IMR-90 (cell line): ENCODE measurements at regions not wholly inside any gene's neighbourhood (a gene's known extent, or its start where the extent isn't known, plus 50 kb on each side); places are given as distances from the start of the nearest gene placed in this dataset.

ENCODE experiments used
- ATAC-seq: fragments of 200-7000 bp; cut with Tn5 transposase; 2 replicates; pipeline ENCODE4 v1.9.1; 2020; ENCODE audit warnings: low read depth, mild to moderate bottlenecking, moderate library complexity
- BruUV-seq: library from RNA; stranded (reverse); fragments of 400-500 nt; replicated peaks from 2 replicates; lab custom pipeline; 2021; lab: Mats Ljungman, UMichigan
- CTCF ChIA-PET: fragments of 300-600 bp; formaldehyde crosslinking; extraction: SDS; loops from one replicate; lab custom pipeline; 2021; ENCODE audit warnings: antibody characterized with exemption; lab: Yijun Ruan, JAX
- POLR2A ChIA-PET: fragments of 300-600 bp; sonication (Branson Sonifier 250); formaldehyde crosslinking; loops from one replicate; lab custom pipeline; 2022; ENCODE audit warnings: antibody characterized with exemption; ENCODE audit not compliant: unreplicated experiment; lab: Charles Lee
- DNase-seq: peaks from one replicate; pipeline ENCODE4 v3.0.0; 2013
- H2AFZ ChIP-seq: replicated peaks from 2 replicates; pipeline ENCODE3; 2013; ENCODE audit warnings: low read length, mild to moderate bottlenecking; ENCODE audit not compliant: poor library complexity
- H2AK5ac ChIP-seq: 2 replicates; pipeline ENCODE4 v1.6.1; 2013; ENCODE audit warnings: low read depth, low read length, inconsistent platforms
- H2AK9ac ChIP-seq: replicated peaks from 2 replicates; pipeline ENCODE3; 2013; ENCODE audit warnings: mild to moderate bottlenecking, low read depth, low read length, moderate library complexity; ENCODE audit not compliant: poor library complexity
- H2BK120ac ChIP-seq: 2 replicates; pipeline ENCODE4 v1.6.1; 2013; ENCODE audit warnings: low read depth, low read length, inconsistent platforms
- H2BK15ac ChIP-seq: 3 replicates; pipeline ENCODE4 v1.6.1; 2013; ENCODE audit warnings: low read depth, low read length, inconsistent platforms
- H2BK20ac ChIP-seq: 2 replicates; pipeline ENCODE4 v1.6.1; 2013; ENCODE audit warnings: low read depth, mild to moderate bottlenecking, inconsistent platforms, low read length, moderate library complexity
- H2BK5ac ChIP-seq: 2 replicates; pipeline ENCODE4 v1.6.1; 2013; ENCODE audit warnings: mild to moderate bottlenecking, low read depth, low read length, inconsistent platforms; ENCODE audit not compliant: poor library complexity, severe bottlenecking
- H3K14ac ChIP-seq: replicated peaks from 2 replicates; pipeline ENCODE4 v1.6.1; 2013; ENCODE audit warnings: low read depth, low read length, inconsistent platforms
- H3K18ac ChIP-seq: 2 replicates; pipeline ENCODE4 v1.6.1; 2013; ENCODE audit warnings: low read depth, low read length, control low read depth
- H3K23ac ChIP-seq: 2 replicates; pipeline ENCODE4 v1.6.1; 2013; ENCODE audit warnings: low read depth, low read length, inconsistent platforms
- H3K27ac ChIP-seq: 2 replicates; pipeline ENCODE4 v1.5.1; 2013; ENCODE audit warnings: mild to moderate bottlenecking, control low read depth, low read length; ENCODE audit not compliant: insufficient read depth
- H3K27me3 ChIP-seq: 2 replicates; pipeline ENCODE4 v1.6.1; 2013; ENCODE audit warnings: low read length; ENCODE audit not compliant: control insufficient read depth, insufficient read depth
- H3K36me3 ChIP-seq: 2 replicates; pipeline ENCODE4 v1.6.1; 2013; ENCODE audit warnings: low read length, mixed read lengths; ENCODE audit not compliant: control insufficient read depth, insufficient read depth
- H3K4ac ChIP-seq: 2 replicates; pipeline ENCODE4 v1.6.1; 2013; ENCODE audit warnings: low read depth, low read length, inconsistent platforms
- H3K4me1 ChIP-seq: 2 replicates; pipeline ENCODE4 v1.6.1; 2013; ENCODE audit warnings: low read length, mixed read lengths; ENCODE audit not compliant: control insufficient read depth, insufficient read depth
- H3K4me2 ChIP-seq: 2 replicates; pipeline ENCODE4 v1.6.1; 2013; ENCODE audit warnings: low read depth, mild to moderate bottlenecking, control low read depth, low read length, moderate library complexity
- H3K4me3 ChIP-seq: 2 replicates; pipeline ENCODE4 v1.5.1; 2013; ENCODE audit warnings: low read depth, mild to moderate bottlenecking, control low read depth, low read length, moderate library complexity; ENCODE audit not compliant: insufficient read depth
- H3K56ac ChIP-seq: 2 replicates; pipeline ENCODE4 v1.6.1; 2013; ENCODE audit warnings: low read length, inconsistent platforms; ENCODE audit not compliant: insufficient read depth; ENCODE audit errors: extremely low read depth
- H3K79me1 ChIP-seq, 2 experiments: 2 replicates each; pipeline ENCODE4 v1.6.1; 2013; ENCODE audit warnings: low read length in 2 of 2, inconsistent platforms in 1 of 2, low read depth in 1 of 2
- H3K9ac ChIP-seq: 2 replicates; pipeline ENCODE4 v1.6.1; 2013; ENCODE audit warnings: low read depth, low read length, control low read depth
- H3K9me1 ChIP-seq: 2 replicates; pipeline ENCODE4 v1.6.1; 2013; ENCODE audit warnings: low read length, inconsistent platforms; ENCODE audit not compliant: insufficient read depth
- H3K9me3 ChIP-seq: 2 replicates; pipeline ENCODE4 v1.6.1; 2013; ENCODE audit warnings: low read length; ENCODE audit not compliant: control insufficient read depth, insufficient read depth
- H4K20me1 ChIP-seq: 2 replicates; pipeline ENCODE4 v1.6.1; 2013; ENCODE audit warnings: low read length, inconsistent platforms; ENCODE audit not compliant: insufficient read depth
- H4K5ac ChIP-seq: 2 replicates; pipeline ENCODE4 v1.6.1; 2013; ENCODE audit warnings: mild to moderate bottlenecking, low read depth, low read length, control low read depth
- H4K8ac ChIP-seq, 2 experiments: 2 replicates each; pipeline ENCODE4 v1.6.1; 2013; ENCODE audit warnings: low read depth in 2 of 2, low read length in 2 of 2, control low read depth in 1 of 2, inconsistent platforms in 1 of 2
- H4K91ac ChIP-seq: 2 replicates; pipeline ENCODE4 v1.6.1; 2013; ENCODE audit warnings: low read depth, low read length, inconsistent platforms; ENCODE audit not compliant: insufficient read depth
- CEBPB ChIP-seq: IDR thresholded peaks from 2 replicates; pipeline ENCODE4 v1.6.1; 2012; ENCODE audit warnings: low read depth, low read length, improper control_type of control experiment
- MAZ ChIP-seq: IDR thresholded peaks from 2 replicates; pipeline ENCODE4 v1.6.1; 2012; ENCODE audit warnings: low read depth, mild to moderate bottlenecking, low read length, improper control_type of control experiment, moderate library complexity, borderline replicate concordance
- RFX5 ChIP-seq: IDR thresholded peaks from 2 replicates; pipeline ENCODE4 v1.8.0; 2012; ENCODE audit warnings: low read depth, mild to moderate bottlenecking, low read length, moderate library complexity
- WGBS, 2 experiments: methylation state at CpG; one replicate each; pipeline versions ENCODE4 v1.1.5 to v1.1.7; 2013; ENCODE audit warnings: missing lambda C conversion rate in 2 of 2; ENCODE audit not compliant: insufficient read length in 1 of 2; ENCODE audit errors: extremely low coverage in 2 of 2; 5-methylcytosine and 5-hydroxymethylcytosine counted together
- dilution Hi-C: fragments of 300-500 bp; cut with HindIII; formaldehyde crosslinking; loops from one replicate; pipeline ENCODE4 v1.14.3; 2018; ENCODE audit warnings: low sequenced_read_pairs; ENCODE audit not compliant: unreplicated experiment
- in situ Hi-C: fragments of 300-500 bp; cut with MboI; formaldehyde crosslinking; loops from 3 replicates; pipeline ENCODE4 v1.14.3; 2019; ENCODE audit warnings: low sequenced_read_pairs, inconsistent platforms, mixed read lengths
- intact Hi-C: fragments of 100-400 bp; cut with micrococcal nuclease; formaldehyde crosslinking; loops from 2 replicates; pipeline ENCODE4 v1.10.0; 2022

DNA sequence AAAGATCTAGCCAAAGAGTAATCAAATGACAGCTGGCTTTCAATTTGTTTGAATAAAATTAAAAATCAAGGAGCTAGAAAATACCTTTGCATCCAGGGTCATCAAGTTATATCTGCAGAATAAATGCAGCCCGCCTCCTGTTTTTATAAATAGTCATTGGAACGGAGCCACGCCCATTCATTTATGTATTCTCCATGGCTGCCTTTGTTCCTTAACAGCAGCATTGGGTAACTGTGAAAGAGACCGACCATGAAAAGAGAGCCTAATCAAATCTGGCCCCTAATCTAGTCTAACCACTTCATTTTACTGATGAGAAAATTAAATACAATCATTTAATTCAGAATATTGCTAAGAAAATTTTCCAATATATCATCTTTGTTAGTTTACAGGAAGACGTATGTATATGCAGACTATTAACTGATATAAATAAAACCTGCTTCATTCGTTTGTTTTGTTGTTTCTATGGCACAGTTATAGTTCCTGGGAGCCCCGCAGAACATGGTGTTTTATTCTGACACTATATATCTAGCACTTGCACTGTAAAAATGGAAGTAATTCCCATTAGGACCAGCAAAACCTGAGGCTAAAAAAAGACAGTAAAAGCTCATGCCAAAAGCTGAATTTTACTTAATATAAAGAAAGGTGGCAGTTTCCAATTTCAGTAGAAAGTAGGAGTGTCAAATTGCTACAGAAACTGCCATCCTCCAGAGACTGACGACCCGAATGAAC lies 111.8 kb upstream of the PALMD start:
- no peak overlapping the region for H2BK20ac ChIP-seq
- DNase-seq: no peak
- H3K9me3 ChIP-seq: no peaks in the 10 kb centered on the region
- TF ChIP-seq MAZ (no peak), RFX5 (no peak), CEBPB (no peak)
- no peak overlapping the region for H3K4me3 ChIP-seq
- H2BK120ac ChIP-seq: no peak overlapping the region
- no peak overlapping the region for H3K9ac ChIP-seq
- H3K18ac ChIP-seq: no peak overlapping the region
- H3K27me3 ChIP-seq: no peaks in the 10 kb centered on the region
- no peak overlapping the region for H4K5ac ChIP-seq
- H3K36me3 ChIP-seq: no peaks in the 10 kb centered on the region
- no peak overlapping the region for H2BK15ac ChIP-seq
- in situ Hi-C loops: no loop called here
- no peaks in the 10 kb centered on the region for H3K4me1 ChIP-seq
- no peaks in the 10 kb centered on the region for H4K20me1 ChIP-seq
- H2AK5ac ChIP-seq: no peak overlapping the region
- H2AFZ ChIP-seq: no peak overlapping the region
- H4K91ac ChIP-seq: no peak overlapping the region
- no peak overlapping the region for H3K4ac ChIP-seq
- dilution Hi-C loops: no loop called here
- no peak overlapping the region for H2AK9ac ChIP-seq
- no peak overlapping the region for H3K4me2 ChIP-seq
- no peak overlapping the region for H4K8ac ChIP-seq
- H2BK5ac ChIP-seq: no peak overlapping the region
- POLR2A ChIA-PET: no interaction called here
- no peak overlapping the region for H3K27ac ChIP-seq
- no peak overlapping the region for H3K56ac ChIP-seq
- H3K14ac ChIP-seq: no peak overlapping the region
- no peak overlapping the region for H3K23ac ChIP-seq
- no TSS peak for BruUV-seq
- CTCF ChIA-PET: no interaction called here
- no peak for ATAC-seq
- H3K79me1 ChIP-seq: no peaks in the 10 kb centered on the region
- no peaks in the 10 kb centered on the region for H3K9me1 ChIP-seq
- no CpG with 5 or more reads among the region's 9 CpGs for WGBS, 2 experiments
- intact Hi-C loops: no loop called here
